HG02981 (cell line): ENCODE measurements at regions not wholly inside any gene's neighbourhood (a gene's known extent, or its start where the extent isn't known, plus 50 kb on each side); places are given as distances from the start of the nearest gene placed in this dataset.

Experiments
- ATAC-seq: cut with Tn5 transposase; IDR thresholded peaks from one replicate; pipeline ENCODE4 v1.9.1; 2021; ENCODE audit warnings: mild to moderate bottlenecking, moderate library complexity; ENCODE audit not compliant: unreplicated experiment

DNA sequence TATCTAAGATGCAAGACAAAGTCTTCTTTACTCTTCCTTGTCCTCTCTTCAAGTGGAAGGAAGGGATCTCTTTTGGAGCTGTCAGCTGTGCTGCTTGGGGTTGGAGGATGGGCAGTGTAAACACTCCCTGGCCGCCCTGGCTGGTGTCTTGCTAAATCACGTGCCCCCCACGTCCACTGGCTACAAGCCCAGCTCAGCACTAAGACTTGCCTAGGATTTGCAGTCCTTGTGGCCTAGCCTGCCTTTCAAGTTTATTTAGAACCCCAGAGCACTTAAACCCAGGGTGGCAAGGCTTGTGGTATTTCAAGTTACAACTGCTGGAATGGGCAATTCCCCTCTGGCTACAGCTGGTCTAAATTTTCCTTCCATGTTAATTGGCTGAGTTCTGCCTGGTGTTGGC is 272.4 kb upstream of the MYO3A start:
- ATAC-seq: no peak

DNA sequence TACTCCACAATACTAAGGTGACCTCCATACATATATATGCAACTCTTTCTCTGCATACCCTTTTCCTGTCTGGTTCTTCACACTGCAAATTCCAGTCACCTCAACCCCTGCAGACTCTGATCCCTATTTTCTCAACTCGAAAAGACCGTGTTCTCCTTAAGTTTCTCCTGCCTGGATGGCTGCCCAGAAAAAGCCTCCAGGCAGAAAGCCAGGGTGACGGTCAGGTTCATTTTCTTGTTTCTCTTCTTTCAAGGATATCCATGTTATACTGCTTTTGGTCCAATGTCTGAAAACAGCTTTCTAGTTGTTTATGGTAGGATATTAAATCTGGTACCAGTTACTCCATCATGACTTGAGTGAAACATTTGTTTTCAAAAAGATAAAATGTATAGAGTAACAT is 267.8 kb upstream of the MYO3A start:
- ATAC-seq: no peak

DNA sequence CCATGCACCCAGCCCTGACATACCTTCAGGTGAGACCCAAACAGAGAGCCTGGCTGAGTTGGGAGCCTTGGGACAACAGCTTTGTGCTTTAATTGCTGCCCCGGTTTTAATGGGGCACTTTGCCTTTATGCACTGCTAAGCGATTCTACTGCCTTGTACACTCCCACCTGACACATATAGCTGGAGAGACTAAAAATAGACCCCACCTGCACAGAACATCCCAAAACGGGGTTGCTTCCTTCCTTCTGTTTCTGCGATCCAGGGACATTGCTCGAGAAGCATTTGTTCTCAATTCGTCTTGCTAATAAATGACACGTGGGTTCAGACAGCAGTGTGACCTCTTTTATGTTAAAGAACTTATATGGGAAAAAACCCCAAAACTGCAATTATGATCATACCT is 258.8 kb upstream of the MYO3A start:
- no peak for ATAC-seq

DNA sequence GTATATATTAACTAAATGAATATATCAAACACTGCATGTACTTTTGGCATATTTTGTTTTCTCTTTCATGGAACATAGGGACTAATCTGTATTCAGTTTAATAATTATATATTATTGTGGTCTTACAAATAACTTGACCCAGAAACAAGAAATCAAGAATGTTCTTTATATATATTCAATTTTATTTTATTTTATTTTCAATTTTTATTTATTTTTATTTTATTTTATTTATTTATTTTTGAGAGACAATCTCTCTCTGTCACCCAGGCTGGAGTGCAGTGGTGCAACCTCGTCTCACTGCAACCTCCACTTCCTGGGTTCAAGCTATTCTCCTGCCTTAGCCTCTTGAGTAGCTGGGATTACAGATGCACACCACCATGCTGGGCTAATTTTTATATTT is 258.4 kb upstream of the MYO3A start:
- no peak for ATAC-seq

DNA sequence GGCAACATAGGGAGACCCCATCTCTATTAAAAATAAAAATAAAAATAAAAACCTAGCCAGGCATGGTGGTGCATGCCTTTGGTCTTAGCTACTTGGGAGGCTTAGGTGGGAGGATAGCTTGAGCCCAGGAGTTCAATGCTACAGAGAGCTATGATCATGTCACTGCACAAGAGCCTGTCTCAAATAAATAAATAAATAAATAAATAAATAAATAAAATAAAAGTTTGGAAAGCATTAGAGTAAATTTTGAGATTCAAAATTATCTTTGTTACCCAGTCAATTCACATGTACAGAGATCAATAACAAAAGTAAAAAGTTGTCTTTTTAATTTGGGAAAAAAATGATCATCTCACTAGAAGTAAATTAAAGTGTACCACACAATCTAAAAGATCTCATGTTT is 255.8 kb upstream of the MYO3A start:
- no peak for ATAC-seq

DNA sequence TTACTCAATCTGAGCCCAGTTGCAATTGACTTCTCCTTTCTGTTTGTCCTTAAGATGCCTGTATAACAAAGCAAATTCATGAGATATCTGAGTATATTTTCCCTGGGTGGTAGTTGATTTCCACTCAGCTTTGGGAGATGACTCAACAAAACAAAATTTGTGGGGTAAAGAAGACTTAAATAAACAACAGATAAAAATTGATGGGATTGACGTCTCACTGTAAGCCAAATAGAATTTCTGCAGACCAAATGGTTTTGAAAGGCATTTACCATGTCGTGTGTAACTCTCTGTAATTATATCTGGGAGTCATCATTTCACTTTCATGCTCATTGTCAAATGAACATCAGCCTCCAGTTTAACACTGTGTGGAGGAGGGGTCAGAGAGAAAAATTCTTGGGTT is 255.4 kb upstream of the MYO3A start:
- no peak for ATAC-seq

DNA sequence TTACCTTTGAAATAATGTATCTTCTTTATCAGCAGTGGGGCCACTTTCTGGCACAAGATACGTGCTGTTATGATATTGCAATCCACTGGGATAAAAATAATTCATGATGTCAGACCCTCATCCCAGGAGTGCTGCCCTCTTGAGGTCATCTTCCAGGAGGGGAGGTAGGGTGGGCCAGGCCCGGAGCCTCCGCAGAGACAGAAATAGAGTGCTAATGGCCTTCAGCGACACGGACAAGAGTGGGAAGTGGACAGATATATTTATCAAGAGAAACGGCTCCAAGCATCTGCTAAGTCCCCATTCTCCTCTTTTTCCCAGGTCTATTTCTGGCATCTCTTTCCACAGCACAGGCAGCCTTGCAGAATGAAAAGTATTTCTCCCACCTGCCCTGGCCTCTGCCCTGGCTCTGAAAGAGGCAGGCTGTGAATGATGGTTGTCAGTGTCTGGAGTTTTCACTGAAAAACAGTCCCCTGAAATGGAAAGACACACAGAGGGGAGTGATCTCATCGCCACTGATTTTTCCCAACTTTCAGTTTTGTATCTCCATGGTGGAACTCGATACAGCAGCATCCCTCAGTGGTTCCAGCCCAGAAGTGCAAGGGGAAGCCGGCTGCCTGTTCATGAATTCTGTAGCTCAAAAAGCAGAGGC is 251.7 kb upstream of the MYO3A start:
- no peak for ATAC-seq

DNA sequence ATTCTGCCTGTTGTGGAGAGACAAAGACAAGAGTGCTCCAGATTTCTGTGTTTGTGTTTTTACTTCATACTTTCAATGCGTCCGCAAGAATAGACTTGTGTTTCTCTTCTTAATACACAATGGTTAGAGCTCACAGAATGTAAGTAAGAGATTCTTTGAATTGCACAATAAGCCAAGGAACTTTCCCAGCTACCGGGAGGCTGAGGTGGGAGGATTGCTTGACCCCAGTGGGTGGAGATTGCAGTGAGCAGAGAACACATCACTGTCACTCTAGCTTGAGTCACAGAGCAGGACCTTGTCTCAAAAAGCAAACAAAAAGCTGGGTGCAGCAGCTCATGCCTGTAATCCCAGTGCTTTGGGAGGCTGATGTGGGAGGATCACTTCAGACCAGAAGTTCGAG is 250.7 kb upstream of the MYO3A start:
- no peak for ATAC-seq

DNA sequence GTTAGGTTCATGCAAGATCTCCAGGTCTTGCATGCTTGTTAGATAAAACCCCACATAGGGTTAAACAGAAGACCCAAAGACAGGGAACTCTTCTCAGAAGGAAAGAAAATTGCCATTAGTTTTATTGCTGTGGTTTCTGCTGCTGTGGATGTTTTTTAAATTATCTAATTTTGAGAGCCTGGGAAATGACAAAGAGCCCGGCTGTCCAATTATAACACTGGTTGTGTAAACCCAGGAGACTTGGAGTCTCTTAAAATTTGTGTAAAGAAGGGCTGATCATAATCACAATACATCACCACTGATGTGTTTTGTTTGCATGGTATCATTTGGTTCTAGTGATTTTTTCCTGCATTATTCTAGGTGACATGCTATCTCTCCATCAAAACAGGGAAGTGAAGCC is 246.5 kb upstream of the MYO3A start:
- no peak for ATAC-seq

DNA sequence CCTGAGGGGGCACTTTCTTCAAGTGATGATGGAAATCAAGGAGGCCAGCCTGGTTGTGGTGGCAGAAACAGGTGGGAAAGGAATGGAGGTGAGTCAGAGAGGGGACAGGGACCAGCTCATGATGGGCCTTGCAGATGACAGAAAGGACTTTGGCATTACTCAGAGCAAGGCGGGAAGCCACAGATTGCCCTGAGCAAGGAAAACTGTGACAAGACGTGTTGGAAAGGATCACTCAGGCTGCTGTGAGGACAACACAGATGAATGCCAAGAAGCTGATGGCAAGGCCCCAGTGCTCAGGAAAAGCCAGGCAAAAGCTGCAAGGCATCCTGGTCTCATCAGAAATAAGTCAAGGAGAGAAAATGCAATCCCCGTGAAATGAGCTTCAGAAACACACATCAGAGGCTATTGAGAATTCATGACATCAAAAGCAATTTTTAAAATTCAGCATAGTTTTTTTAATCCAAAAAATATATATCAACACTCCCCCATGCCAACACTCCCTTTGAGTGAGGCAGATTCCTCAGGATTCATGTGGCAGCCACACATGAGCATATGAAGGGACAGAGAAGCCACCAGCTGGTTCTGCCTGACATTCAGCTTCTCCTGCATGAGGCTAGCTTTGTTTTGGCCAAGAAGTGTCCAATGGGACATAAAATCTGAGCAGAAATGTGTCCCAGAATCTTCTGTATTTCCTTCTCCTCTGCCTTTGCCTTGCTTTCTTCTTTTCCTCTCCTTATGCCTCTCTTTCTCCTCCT is 244.5 kb upstream of the MYO3A start:
- no peak for ATAC-seq

DNA sequence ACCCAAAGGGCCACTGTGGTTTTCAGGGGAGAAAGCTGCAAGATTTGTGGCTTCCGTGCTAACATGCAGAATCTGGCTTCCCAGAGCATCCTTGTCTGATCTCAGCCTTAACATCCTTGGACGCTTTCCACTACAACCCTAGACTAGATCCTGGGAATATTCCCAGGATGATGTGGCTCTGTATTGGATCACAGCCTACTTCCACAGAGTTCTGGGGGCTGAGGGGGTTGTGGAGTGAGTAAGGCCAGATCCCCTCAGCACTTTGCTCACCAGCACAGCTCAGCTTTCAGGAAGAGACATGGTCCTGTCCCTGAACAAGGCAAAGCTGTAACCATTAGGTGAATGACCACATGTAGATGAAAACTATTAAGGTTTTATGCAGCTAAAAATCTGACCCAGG is 241.3 kb upstream of the MYO3A start:
- ATAC-seq: no peak

DNA sequence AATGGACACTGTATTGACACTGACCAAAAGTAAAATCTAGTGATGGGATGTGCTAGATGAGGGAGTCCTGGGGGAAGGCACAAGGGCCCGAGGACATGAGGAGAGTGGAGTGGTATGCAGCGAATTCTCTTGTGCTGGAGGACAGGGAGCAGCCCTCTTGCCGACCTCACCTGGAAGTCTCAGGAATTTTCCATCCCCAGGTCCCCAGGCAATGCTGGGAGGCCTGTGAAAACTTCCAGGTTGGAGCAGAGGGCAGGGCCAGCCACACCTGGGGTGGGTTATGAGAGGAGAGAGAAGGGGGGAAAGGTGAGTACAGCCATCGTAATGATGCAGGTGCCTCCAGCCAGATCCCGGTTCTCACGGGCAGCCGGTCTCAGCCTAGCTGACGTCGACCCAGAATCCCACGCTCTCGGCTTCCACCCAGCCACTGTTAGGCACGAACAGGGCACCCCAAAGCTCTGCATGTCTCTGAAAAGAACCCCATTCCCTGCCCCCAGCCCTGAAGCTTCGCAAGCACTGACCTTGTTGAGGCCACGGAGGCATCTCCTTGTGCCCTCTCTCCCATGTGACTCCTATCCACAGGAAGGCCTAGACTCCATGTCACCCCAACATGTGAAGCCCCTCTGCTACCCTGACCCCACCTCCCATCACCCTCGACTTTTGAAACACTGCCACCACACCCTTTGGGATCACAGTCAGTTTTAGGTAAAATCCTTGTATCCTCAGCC is 239.7 kb upstream of the MYO3A start:
- no peak for ATAC-seq

DNA sequence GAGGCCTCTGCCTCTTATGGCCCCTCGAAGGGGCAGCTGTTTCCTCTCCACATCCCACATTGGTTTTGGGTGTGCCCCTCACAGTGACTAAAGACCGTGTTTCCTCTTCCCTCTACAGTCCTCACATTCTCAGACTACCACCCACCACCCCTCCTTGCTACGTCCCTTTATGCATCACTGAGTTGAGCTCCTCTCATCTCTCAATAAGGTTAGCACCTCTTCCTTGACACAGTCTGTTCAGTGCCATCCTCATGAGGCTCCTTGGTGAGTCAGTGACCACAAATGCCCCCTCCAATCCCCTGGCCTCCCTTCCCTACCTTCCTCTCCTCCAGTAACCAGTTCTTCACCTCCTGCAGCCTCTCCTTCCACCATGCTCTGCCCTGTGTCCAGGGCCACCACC is 239.1 kb upstream of the MYO3A start:
- ATAC-seq: no peak

DNA sequence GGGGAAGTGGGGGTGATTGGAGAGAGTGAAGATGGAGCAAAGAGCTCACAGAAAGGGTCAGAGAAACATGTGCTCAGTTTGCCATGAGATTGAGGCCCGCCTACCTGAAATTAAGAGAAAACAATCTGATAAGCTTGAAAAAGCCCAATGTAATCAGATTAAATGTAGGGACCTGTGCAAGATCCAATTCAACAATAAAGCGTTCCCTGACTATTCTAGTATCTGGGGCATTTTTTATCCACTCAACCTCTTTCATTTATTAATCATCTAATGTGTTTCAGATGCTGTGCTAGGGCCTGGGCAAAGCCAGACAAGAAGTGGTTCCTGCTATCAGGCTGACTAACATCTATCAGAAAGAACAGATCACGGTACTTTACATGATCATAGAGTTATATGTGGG is 238.4 kb upstream of the MYO3A start:
- ATAC-seq: no peak

DNA sequence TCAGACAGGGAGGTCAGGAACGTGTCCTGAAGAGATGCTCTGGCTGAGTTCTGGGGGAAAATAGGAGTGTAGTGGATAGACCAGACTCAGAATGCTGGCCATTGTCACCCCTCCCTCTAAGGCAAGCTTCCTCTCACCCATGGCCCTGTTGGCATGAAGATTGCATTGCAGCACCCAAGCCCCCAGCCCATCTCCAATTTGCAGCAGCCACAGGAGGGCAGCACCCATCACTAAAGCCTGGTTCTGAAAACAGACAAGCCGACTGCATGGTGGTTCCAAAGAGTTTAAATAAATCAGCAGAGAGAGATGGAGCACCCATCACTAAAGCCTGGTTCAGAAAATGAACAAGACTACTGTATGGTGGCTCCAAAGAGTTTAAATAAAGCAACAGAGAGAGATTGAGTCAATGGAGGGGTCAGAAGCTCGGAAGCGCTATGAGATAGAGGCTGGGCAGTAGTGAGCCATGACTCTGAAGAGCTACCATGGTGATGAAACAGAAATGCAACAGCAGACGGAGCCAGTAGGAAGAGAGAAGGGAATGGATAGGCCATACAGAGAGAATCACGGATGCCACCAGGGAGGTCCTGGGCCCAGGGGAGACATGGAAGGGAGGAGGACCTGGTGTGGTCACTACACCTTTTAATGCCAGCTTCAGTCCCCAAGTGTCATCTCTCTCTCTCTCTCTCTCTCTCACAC is 237.9 kb upstream of the MYO3A start:
- no peak for ATAC-seq

DNA sequence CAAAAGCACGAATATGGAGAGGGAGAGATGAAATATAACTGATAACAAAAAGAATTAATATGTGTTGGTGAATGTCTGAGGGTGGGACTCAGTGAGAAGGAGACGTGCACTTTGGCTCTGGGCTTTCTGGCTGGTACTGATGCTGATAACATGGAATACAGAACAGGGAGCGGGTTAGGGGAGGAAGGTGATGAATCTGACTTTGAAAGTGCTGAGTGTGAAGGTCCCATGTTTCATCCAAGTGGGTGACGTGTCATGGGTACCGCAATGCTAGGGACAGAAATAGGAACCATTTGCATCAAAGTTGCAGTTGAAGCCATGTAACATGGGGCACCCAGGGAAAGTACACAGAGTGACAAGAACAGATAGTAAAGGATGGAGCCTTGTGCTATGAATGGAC is 236.6 kb upstream of the MYO3A start:
- no peak for ATAC-seq

DNA sequence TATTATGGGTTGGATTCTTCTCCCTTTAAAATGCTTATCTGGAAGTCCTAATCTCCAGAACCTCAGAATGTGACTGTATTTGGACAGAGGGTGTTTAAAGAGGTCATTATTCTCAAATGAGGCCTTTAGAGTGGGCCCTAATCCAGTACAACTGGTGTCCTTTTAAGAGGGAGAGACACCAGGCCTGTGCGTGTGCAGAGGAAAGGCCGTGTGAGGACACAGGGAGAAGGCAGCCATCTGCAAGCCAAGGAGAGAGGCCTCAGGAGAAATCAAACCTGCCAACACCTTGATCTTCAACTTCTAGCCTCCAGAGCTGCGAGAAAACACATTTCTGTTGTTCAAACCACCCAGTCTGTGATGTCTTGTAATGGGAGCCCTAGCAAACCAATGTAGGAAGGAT is 235.4 kb upstream of the MYO3A start:
- no peak for ATAC-seq

DNA sequence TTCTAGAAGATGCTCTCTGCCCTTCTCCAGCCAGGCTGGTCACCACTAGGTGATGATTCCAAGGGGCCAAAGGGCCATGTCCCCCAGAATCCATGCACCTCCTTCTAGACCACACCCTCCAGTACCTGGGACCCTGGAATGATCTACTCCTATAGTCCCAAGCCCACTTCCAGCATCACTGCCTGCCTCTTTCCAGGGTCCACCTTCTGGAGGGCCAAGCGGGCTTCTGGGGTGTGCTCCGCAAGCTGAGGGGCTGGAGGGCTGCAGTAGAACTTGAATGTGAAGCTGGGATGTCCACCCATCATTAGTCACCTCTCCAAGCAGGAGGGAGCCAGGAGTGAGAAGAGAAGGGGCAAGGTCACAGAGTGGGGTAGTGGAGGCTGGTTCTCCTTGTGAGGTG is 234.4 kb upstream of the MYO3A start:
- no peak for ATAC-seq

DNA sequence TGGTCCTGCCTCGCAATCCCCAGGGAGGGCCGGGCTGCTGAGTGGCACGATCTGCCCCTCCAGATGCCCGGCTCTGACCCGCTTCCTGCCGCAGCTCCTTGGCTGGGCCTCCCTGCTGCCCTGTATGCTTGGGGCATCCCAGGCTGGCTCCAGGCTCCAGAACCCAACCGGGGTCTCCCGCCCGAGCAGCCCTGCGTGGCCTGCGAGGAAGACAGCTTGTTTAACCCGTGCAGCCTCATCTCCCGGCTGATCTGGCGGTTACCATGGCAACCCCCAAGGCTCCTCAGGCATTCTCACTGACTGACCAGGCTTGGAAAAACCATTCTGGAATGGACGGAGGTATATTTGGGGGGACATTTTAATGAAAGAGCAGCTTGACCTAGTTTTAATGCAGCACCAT is 232.4 kb upstream of the MYO3A start:
- no peak for ATAC-seq

DNA sequence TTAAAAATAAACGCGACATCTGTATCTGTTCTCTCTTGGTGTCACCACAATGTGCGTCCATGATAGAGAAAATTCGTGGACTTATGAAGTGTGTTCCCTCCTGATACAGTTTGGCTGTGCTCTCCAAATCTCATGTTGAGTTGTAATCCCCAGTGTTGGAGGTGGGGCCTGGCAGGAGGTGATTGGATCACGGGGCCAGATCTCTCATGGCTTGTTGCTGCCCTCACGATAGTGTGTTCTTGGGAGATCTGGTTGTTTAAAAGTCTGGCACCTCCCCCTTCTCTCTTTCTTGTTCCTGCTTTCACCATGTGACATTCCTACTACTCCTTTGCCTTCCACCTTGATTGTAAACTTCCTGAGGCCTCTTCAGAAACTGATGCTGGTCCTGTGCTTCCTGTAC is 229.4 kb upstream of the MYO3A start:
- ATAC-seq: no peak

DNA sequence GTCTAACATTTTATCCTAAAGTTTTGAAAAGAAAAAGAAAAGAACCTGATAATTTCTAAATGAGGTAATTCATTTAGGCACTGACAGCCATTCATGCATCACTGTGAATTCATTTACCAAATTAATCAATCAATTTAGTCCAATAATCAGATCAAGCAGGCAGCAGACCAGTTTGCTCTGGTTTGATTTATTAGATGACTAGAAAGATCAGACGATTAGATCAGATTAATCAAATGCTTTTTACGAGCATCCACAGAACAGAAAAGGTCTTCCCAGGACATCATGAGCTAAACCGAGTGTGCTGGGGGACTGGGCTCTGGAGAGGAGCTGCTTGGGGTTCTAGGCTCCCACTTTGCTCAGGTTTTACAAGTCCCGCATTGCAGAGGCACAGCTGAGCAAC is 226.5 kb upstream of the MYO3A start:
- no peak for ATAC-seq
